ENCODE measurements at regions not wholly inside any gene's neighbourhood (a gene's known extent, or its start where the extent isn't known, plus 50 kb on each side); places are given as distances from the start of the nearest gene placed in this dataset.

GRCh38 chr3:74535281-74535680 is 79.2 kb downstream of the CNTN3 start:
- no peak overlapping the region for H3K27ac ChIP-seq (replicated peaks)
- no peaks in the 10 kb centered on the region for H3K27me3 ChIP-seq (ENCODE audit: low read depth)
- intact Hi-C loops (cut with micrococcal nuclease) = no loop called here
- DNase-seq = no peak
- no peaks in the 10 kb centered on the region for H3K9me3 ChIP-seq (replicated peaks)
- no peaks in the 10 kb centered on the region for H3K4me1 ChIP-seq
- TF ChIP-seq CTCF (IDR thresholded peaks at IDR 0.05; ENCODE audit: borderline replicate concordance) = no peak
- H3K36me3 ChIP-seq = no peaks in the 10 kb centered on the region
- H3K4me3 ChIP-seq = no peak overlapping the region

GRCh38 chr3:74534611-74535010 is 79.8 kb downstream of the CNTN3 start:
- intact Hi-C loops (cut with micrococcal nuclease) = no loop called here
- H3K36me3 ChIP-seq = no peaks in the 10 kb centered on the region
- TF ChIP-seq CTCF (IDR thresholded peaks at IDR 0.05; ENCODE audit: borderline replicate concordance) = no peak

DNA sequence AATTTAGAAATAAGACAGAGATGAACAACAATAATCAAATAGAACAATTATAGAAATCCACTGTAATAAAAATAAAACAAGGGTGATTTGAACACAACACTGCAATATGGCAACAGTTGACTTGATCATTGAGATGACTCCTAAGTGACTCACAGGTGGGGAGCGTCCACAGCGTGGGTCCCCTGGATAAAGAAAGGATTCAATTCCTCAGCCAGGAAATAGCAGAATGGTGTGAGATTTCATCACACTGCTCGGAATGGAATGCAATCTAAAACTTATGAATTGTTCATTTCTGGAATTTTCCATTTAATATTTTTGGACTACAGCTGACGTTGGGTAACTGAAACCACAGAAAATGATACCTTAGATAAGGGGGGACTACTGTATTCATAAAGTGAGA is 82.0 kb downstream of the CNTN3 start:
- Histone ChIP-seq H3K4me3 (no peak overlapping the region), H3K27me3 (ENCODE audit: low read depth) (no peaks in the 10 kb centered on the region), H3K27ac (replicated peaks) (no peak overlapping the region), H3K36me3 (no peaks in the 10 kb centered on the region), H3K4me1 (no peaks in the 10 kb centered on the region), H3K9me3 (replicated peaks) (no peaks in the 10 kb centered on the region)
- no peak for DNase-seq
- no peak for TF ChIP-seq CTCF (IDR thresholded peaks at IDR 0.05; ENCODE audit: borderline replicate concordance)
- intact Hi-C loops (cut with micrococcal nuclease) = no loop called here

More at GRCh38 chr3:74534611-74535010, 79.8 kb downstream of the CNTN3 start:
- no peak overlapping the region for H3K27ac ChIP-seq (replicated peaks)
- no peaks in the 10 kb centered on the region for H3K27me3 ChIP-seq (ENCODE audit: low read depth)
- no peak overlapping the region for H3K4me3 ChIP-seq
- no peaks in the 10 kb centered on the region for H3K9me3 ChIP-seq (replicated peaks)
- DNase-seq = no peak
- no peaks in the 10 kb centered on the region for H3K4me1 ChIP-seq

- no peaks in the 10 kb centered on the region for H3K36me3 ChIP-seq
- DNase-seq = no peak
- H3K4me1 ChIP-seq = no peaks in the 10 kb centered on the region
- no peak overlapping the region for H3K4me3 ChIP-seq
- H3K9me3 ChIP-seq (replicated peaks) = no peaks in the 10 kb centered on the region
- intact Hi-C loops (cut with micrococcal nuclease) = no loop called here
- TF ChIP-seq CTCF (IDR thresholded peaks at IDR 0.05; ENCODE audit: borderline replicate concordance) = no peak
- no peaks in the 10 kb centered on the region for H3K27me3 ChIP-seq (ENCODE audit: low read depth)
- no peak overlapping the region for H3K27ac ChIP-seq (replicated peaks)
Observed at GRCh38 chr3:74531491-74531890, 83.0 kb downstream of the CNTN3 start.

- intact Hi-C loops (cut with micrococcal nuclease) = no loop called here
Observed at GRCh38 chr3:74529145-74529544, 85.3 kb downstream of the CNTN3 start.

More at GRCh38 chr3:74529145-74529544, 85.3 kb downstream of the CNTN3 start:
- Histone ChIP-seq H3K4me3 (no peak overlapping the region), H3K27me3 (ENCODE audit: low read depth) (no peaks in the 10 kb centered on the region), H3K4me1 (no peaks in the 10 kb centered on the region), H3K9me3 (replicated peaks) (no peaks in the 10 kb centered on the region), H3K27ac (replicated peaks) (no peak overlapping the region), H3K36me3 (no peaks in the 10 kb centered on the region)
- no peak for TF ChIP-seq CTCF (IDR thresholded peaks at IDR 0.05; ENCODE audit: borderline replicate concordance)
- DNase-seq = no peak

Data from left ventricle myocardium inferior (tissue), 1 donor.